ENCODE measurements at regions not wholly inside any gene's neighbourhood (a gene's known extent, or its start where the extent isn't known, plus 50 kb on each side); places are given as distances from the start of the nearest gene placed in this dataset.

GRCh38 chr10:33387720-33388119 is 53.3 kb upstream of the NRP1 start:
- in situ Hi-C loops (cut with HindIII; ENCODE audit: low pct_unique_long_range_greater_than_20kb, low sequenced_read_pairs): no loop called here
- DNase-seq (ENCODE audit: low read depth, low spot score): no peak

DNA sequence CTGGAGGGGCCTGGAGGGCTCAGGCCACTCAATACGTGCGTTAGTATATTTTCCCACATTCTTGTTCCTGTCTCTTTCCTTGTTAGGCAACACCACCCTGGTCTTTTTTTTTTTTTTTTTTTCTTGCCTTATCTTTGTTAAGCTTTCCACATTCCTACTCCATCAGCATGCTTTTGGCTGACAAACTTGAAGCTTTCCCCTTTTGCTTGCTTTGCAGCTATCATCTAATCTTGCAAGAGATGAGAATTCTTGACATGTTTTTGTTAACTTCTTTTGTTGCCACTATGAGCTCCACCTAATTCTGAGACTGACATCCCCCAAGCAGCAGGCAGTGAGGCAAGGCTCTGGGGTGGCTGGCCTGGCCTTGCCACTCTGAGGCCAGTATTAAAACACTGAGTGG is 52.5 kb upstream of the NRP1 start:
- no peak for DNase-seq (ENCODE audit: low read depth, low spot score)
- in situ Hi-C loops (cut with HindIII; ENCODE audit: low pct_unique_long_range_greater_than_20kb, low sequenced_read_pairs): no loop called here

DNA sequence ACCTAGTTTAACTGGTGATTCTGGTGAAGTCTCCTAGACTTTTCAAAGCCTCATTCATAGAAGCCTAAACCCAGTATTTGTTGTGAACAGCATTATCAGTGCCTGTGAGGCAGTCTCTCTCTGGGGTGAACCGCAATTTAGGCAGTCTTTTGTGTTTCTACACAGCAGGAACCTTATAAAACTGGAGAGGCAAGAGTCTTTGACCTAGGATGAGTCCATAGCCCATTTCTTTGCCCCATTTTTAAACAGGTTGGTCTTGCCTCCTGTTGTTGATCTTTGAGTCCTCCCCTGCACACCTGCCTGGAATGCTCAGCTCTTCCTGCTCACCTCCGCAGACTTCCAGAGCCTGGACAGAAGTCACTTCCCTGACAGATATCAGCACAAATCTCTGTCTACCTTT is 51.2 kb upstream of the NRP1 start:
- in situ Hi-C loops (cut with HindIII; ENCODE audit: low pct_unique_long_range_greater_than_20kb, low sequenced_read_pairs): no loop called here
- no peak for DNase-seq (ENCODE audit: low read depth, low spot score)

DNA sequence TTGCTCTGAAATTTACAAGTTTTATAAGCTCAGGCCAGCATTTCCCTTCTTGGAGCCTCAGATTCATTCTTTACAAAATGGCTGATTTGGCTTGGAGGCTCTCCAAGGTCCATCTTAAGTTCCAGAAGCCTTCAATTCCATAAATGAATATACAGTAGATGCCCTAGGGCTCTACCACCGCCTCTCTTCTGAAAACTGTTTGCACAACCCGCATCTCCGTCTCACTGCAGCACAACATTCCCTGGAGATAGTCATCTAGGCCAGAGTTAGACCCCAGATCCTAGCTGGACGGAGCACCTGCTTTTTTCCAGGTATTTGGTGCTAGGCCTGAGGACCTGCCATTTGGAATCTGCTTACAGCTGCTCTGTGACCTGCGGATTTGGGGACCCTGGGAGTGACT is 50.5 kb upstream of the NRP1 start:
- in situ Hi-C loops (cut with HindIII; ENCODE audit: low pct_unique_long_range_greater_than_20kb, low sequenced_read_pairs): no loop called here
- DNase-seq (ENCODE audit: low read depth, low spot score): no peak
